Activated CD4-positive, alpha-beta T cell treated with anti-CD3 and anti-CD28 coated beads, Interleukin-2, Interleukin-6, amounts not matched to agents 100 ng/mL and 50 ng/mL, durations not matched to agents 16 hours and 8 hours (primary cell): ENCODE measurements at regions not wholly inside any gene's neighbourhood (a gene's known extent, or its start where the extent isn't known, plus 50 kb on each side); places are given as distances from the start of the nearest gene placed in this dataset.

Experiments
- DNase-seq: peaks from one replicate; pipeline ENCODE4 v3.0.0-alpha.2; 2020

GRCh38 chr10:14468023-14468441, 137.3 kb upstream of the FRMD4A start:
- DNase-seq, result no peak

GRCh38 chr10:14466257-14466656, 135.5 kb upstream of the FRMD4A start:
- DNase-seq, result no peak

GRCh38 chr10:14460447-14460846, 129.7 kb upstream of the FRMD4A start:
- DNase-seq, result no peak

- DNase-seq, result no peak
Measured at GRCh38 chr10:14459665-14460064, 128.9 kb upstream of the FRMD4A start.

- no peak for DNase-seq
Measured at GRCh38 chr10:14456870-14457266, 126.1 kb upstream of the FRMD4A start.

- DNase-seq, result no peak
Measured at GRCh38 chr10:14456218-14456869, 125.6 kb upstream of the FRMD4A start.

GRCh38 chr10:14454629-14455028, 123.9 kb upstream of the FRMD4A start:
- no peak for DNase-seq

GRCh38 chr10:14454206-14454605, 123.5 kb upstream of the FRMD4A start:
- no peak for DNase-seq

- DNase-seq, result no peak
Measured at GRCh38 chr10:14453593-14453992, 122.9 kb upstream of the FRMD4A start.

GRCh38 chr10:14451341-14451740, 120.6 kb upstream of the FRMD4A start:
- DNase-seq, result no peak

GRCh38 chr10:14450041-14450491, 119.3 kb upstream of the FRMD4A start:
- DNase-seq, result no peak

GRCh38 chr10:14449293-14449815, 118.6 kb upstream of the FRMD4A start:
- DNase-seq, result no peak

GRCh38 chr10:14448197-14448990, 117.7 kb upstream of the FRMD4A start:
- DNase-seq, result no peak

GRCh38 chr10:14447094-14447839, 116.5 kb upstream of the FRMD4A start:
- DNase-seq, result no peak

- DNase-seq, result no peak
Measured at GRCh38 chr10:14439451-14440259, 108.9 kb upstream of the FRMD4A start.

- DNase-seq, result no peak
Measured at GRCh38 chr10:14438576-14438975, 107.9 kb upstream of the FRMD4A start.

- DNase-seq, result no peak
Measured at GRCh38 chr10:14438057-14438456, 107.3 kb upstream of the FRMD4A start.

GRCh38 chr10:14435976-14436632, 105.4 kb upstream of the FRMD4A start:
- DNase-seq, result no peak

- DNase-seq, result no peak
Measured at GRCh38 chr10:14433147-14433546, 102.4 kb upstream of the FRMD4A start.

GRCh38 chr10:14431868-14432267, 101.1 kb upstream of the FRMD4A start:
- DNase-seq, result no peak

GRCh38 chr10:14429043-14429700, 98.4 kb upstream of the FRMD4A start:
- DNase-seq, result no peak
